ENCODE measurements at regions not wholly inside any gene's neighbourhood (a gene's known extent, or its start where the extent isn't known, plus 50 kb on each side); places are given as distances from the start of the nearest gene placed in this dataset.
"Not testable (repeated sequence)": the region's sequence is repeated elsewhere in the genome, so short reads cannot be mapped to it uniquely, and the experiment has no call there.

DNA sequence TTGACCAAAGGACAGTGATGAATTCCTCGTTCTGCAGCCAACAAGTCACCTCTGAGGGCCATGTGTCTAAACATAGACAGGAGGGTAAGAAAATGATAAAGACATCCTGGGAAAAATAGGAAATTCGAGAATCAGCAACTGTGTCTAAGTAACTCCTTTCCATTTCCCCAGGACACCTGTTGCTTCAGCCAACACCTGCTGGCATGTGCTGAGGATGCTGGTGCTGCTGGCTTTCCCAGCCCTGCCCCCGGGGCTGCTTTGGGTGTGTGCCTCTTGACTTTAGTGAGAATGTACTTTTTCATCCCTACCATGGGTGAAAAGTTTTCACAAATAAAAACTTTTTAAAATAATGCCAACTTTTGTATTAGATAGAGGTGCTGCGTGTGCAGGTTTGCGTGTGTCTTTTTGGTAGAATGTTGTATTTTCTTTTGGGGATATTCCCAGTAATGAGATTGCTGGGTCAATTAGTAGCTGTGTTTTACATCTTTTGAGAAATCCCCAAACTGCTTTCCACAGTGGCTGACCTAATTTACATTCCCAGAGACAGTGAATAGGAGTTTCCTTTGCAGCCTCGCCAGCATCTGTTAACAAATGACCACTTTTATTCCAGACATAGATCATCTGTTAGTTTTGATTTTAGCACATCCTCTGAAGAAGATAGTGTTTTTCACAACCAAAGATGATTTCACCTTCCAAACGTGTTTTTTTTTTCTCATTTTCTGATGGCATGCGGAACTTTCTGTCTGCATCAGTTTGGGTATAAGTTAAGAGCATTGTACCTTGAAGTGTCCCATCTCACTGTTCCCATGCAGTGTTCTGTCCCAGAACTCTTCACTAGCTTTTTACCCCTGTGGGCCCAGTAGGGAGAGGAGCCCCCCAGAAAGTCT, 104.2 kb upstream of the ACBD5 start:
- DNase-seq: no peak

DNA sequence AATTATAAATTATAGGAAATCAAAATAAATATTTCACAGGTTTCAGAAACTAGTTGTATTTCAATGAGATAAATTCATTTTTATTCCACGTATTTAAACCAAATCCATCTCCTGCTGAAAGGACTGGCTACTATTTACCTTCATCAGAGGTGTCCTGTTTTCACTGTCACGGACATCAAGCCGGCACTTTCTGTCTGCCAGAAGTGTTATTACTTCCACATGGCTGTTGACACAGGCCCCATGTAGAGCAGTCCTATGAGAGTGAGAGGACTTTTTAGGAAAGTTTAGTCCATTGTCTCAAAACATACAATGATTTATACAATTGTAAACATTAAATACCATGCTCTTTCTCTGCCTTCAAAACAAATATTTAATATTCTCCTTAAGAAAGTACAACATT, 100.4 kb upstream of the ACBD5 start:
- no peak for DNase-seq

DNA sequence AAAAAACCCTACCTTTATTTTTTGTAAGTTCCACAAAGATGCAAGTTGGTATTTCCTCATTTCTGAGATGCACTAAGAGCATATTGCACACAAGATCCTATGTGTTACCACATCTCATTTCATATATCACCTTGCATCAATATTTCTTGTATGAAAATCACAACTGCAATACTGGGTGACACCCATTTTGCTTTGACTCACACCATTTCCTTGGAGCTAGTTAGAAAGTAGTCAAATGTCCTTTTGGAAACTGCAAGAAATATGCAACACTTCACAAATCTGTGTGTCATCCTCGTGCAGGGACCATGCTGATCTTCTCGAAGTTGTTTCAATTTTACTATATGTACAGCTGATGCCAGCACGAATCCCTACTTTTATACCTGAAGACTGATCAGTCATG, 94.6 kb upstream of the ACBD5 start:
- DNase-seq: not testable (repeated sequence)

DNA sequence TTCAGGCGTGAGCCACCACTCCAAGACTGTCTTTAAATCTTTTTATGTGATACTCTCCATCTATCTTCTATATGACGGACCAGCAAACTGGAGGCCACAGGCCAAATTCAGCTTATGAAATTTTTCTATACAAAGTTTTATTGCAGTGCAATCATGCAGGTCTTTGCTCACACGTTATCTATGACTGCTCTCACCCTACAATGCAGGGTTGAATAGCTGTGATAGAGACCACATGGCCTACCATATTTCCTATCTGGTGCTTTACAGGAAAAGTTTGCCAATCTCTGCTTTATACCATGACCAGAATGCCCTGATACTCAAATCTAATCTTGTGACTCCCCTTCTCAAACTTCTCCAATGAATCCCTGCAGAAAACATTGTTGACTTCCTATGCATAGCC, 89.5 kb upstream of the ACBD5 start:
- DNase-seq: no peak

DNA sequence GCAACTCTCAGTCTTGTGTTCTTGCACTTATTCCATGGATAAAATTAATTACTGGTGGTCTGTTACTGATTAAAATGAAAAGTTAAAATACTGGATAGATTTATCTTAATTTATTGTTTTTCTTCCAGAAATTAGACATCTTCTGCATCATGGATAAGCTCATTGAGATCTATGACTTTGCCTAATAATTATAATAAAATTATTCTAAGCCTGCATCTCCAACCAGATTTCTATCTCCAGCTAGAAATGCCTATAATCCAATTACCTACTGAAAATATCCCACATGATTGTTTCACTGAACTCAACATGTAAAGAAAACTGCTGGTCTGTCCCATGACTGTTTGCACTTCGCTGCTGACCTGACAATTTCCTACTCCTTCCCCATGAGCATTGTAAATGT, 88.3 kb upstream of the ACBD5 start:
- DNase-seq: no peak

DNA sequence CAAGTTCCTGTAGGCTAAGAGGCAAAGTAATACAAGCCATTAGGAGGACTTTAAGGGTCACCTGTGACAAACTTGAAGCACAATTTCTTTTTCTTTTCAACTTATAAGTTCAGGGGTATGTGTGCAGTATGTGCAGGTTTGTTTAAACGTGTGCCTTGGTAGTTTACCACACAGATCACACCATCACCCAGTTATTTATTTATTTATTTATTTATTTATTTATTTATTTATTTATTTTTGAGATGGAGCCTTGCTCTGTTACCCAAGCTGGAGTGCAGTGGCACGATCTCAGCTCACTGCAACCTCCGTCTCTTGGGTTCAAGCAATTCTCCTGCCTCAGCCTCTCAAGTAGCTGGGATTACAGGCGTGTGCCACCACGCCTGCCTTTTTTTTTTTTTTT, 86.2 kb upstream of the ACBD5 start:
- DNase-seq: not testable (repeated sequence)

DNA sequence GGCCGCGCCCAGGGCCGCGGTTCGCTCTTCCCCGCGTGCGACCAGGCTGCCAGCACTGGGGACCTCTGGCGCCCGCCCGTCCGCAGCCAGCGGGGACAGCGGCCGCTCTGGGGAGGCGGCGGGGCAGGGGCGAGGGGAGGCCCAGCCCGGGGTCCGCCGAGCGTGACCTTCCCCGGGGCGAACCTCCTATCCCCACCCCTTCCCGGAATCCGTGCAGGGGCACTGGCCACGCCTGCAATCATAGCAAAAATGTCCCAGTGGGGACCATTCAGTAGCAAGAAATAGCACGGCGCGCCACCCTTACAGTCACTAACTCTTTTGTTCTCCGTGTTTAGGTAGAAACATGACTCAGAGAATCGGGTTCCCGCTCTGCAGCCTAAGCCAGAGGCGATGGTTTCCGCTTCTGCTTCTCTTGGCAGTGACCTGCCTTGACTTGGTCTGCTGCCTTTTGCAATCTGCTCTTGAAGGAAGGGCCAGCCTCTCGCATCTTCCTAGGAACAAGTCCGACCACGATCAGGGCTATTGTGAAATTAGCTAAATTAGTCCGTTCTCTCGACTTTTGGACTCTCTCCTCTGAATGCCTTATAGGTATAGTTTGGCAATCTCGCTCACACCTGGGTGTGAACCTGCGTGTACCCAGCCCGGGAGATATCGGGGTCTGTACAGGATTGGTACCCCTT, 79.3 kb upstream of the ACBD5 start:
- DNase-seq: no peak

DNA sequence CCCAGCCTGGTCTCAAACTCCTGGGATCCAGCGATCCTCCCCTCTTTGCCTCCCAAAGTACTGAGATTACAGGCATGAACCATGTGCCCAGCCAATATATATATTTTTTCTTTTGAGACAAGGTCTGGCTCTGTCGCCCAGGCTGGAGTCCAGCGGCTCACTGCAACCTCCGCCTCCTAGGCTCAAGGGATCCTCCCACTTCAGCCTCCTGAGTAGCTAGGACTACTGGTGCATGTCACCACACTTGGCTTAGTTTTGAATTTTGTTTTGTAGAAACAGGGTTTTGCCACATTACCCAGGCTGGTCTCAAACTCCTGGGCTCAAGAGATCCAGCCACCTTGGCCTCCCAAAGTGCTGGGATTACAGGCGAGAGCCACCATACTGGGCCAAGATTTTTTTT, 78.5 kb upstream of the ACBD5 start:
- DNase-seq: not testable (repeated sequence)

DNA sequence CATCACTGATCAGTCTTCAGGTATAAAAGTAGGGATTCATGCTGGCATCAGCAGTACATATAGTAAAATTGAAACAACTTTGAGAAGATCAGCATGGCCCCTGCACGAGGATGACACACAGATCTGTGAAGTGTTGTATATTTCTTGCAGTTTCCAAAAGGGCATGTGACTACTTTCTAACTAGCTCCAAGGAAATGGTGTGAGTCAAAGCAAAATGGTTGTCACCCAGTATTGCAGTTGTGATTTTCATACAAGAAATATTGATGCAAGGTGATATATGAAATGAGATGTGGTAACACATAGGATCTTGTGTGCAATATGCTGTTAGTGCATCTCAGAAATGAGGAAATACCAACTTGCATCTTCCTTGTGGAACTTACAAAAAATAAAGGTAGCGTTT, 74.5 kb upstream of the ACBD5 start:
- not testable (repeated sequence) for DNase-seq

DNA sequence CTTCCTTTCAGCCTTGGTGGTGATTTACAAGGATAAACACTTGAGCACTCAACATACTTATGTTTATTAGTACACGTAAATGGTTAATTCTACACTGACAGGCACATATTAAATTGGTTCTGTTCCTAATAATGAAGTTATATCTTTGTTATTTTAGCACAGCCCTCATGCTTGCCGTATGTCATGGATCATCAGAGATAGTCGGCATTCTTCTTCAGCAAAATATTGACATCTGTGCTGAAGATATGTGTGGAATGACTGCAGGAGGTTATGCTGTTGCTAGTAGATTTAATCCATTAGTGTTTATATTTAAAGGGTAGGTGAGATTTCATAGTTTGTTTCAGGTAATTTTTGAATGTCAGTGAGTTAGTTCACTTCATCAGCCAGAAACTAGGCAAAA, 73.0 kb upstream of the ACBD5 start:
- DNase-seq: not testable (repeated sequence)

DNA sequence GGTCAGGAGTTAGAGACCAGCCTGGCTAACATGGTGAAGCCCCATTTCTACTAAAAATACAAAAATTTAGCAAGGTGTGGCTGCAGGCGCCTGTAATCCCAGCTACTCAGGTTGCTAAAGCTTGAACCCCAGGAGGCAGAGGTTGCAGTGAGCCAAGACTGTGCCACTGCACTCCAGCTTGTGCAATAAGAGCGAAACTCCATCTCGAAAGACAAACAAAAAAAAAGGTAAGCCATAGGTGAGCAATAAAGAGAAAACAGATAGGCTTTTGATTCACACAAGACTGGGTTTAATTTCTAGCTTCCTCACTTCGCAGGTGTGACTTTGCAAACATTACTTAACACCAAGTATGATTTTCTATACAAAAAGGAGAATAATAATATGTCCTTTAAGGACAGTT, 72.3 kb upstream of the ACBD5 start:
- DNase-seq: no peak

DNA sequence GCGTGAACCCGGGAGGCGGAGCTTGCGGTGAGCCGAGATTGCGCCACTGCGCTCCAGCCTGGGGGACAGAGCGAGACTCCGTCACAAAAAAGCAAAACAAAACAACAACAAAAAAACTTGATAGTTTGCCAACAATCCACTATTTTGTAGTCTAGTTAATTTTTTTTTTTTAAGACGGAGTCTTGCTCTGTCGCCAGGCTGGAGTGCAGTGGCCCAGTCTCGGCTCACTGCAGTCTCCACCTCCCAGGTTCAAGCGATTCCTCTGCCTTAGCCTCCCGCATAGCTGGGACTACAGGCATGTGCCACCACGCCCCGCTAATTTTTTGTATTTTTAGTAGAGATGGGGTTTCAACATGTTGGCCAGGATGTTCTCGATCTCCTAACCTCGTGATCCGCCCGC, 71.2 kb upstream of the ACBD5 start:
- not testable (repeated sequence) for DNase-seq

DNA sequence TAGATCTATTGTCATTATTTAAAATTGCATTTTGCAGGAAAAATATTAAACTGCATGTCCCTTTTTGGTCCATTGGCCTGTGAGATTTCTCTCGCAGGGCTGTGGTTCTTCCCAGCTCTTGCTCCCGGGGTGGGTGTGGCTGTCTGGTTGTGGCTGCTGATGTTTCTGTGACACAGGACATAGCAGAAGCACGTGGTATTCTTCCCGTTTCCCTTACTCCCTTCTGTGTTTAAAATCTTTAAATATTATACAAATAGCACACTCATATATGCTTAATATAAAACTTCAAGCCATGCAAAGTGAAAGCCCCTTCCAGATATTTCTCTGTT, 57.9 kb upstream of the ACBD5 start:
- DNase-seq: not testable (repeated sequence)

DNA sequence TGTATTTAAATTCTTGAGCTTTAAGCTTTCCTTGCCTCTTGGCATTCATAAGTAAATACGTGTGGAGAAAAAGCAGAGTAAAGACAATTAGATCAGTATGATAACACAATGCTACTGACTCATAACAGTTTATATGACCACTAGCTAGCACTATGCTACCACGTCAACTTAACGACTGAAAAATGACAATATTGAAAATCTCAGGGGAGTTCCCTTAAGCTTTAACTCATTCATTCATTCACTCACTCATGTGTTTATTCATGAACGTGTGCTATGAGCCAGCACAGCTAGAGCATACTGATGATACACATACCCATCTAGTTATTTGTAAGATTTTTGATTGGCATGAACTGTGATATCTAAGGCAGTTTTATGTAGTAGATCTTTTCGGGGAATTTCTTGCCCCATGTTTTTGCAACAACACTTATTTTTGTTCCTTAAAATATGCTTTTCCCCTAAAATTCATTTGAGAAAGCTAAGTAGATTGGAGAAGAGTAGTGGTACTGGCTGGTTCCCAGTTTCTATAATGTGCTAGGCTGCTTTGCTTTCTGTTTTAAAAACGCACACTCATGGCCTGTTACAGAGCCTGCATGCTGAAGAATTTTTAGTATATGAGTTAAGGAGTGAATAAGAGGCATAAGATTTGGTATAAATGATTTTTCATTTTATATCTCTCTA, 57.4 kb upstream of the ACBD5 start:
- no peak for DNase-seq

DNA sequence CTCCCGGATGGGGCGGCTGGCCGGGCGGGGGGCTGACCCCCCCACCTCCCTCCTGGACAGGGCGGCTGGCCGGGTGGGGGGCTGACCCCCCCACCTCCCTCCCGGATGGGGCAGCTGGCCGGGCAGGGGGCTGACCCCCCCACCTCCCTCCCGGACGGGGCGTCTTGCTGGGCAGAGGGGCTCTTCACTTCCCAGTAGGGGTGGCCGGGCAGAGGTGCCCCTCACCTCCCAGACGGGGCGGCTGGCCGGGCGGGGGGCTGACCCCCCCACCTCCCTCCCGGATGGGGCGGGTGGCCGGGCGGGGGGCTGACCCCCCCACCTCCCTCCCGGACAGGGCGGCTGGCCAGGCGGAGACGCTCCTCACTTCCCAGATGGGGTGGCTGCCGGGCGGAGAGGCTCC, 55.7 kb upstream of the ACBD5 start:
- DNase-seq: not testable (repeated sequence)

DNA sequence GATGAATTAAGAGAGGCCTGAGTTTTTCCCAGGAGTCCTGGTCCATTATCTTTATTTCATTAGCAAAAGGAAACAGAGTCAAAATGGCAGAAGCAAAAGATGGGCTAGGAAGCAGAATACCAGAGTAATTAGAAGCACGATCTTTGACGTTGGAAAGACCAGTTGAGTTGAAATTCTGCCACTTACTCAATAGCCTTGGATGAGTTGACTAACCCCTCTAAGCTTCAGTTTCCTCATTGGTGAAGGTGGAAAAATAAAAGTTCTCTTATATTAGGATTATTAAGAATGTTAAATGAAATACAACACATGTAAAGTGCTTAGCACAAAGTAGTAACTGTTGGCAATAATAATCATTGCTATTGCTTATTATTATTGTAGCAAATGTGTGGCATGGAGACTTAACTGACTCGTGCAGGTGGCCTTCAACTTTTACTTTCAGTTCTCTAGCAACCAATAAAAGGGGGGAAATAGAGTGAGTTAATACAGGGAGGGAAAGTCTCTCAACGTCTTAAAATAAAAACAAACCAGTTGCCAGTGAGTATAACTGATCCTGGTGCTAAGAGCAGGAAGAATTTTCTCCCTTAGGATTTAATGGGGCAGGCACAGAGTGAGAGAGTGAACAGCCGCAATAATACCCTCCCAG, 50.8 kb upstream of the ACBD5 start:
- not testable (repeated sequence) for DNase-seq
